ENCODE measurements at regions not wholly inside any gene's neighbourhood (a gene's known extent, or its start where the extent isn't known, plus 50 kb on each side); places are given as distances from the start of the nearest gene placed in this dataset.
"Not testable (repeated sequence)": the region's sequence is repeated elsewhere in the genome, so short reads cannot be mapped to it uniquely, and the experiment has no call there.

DNA sequence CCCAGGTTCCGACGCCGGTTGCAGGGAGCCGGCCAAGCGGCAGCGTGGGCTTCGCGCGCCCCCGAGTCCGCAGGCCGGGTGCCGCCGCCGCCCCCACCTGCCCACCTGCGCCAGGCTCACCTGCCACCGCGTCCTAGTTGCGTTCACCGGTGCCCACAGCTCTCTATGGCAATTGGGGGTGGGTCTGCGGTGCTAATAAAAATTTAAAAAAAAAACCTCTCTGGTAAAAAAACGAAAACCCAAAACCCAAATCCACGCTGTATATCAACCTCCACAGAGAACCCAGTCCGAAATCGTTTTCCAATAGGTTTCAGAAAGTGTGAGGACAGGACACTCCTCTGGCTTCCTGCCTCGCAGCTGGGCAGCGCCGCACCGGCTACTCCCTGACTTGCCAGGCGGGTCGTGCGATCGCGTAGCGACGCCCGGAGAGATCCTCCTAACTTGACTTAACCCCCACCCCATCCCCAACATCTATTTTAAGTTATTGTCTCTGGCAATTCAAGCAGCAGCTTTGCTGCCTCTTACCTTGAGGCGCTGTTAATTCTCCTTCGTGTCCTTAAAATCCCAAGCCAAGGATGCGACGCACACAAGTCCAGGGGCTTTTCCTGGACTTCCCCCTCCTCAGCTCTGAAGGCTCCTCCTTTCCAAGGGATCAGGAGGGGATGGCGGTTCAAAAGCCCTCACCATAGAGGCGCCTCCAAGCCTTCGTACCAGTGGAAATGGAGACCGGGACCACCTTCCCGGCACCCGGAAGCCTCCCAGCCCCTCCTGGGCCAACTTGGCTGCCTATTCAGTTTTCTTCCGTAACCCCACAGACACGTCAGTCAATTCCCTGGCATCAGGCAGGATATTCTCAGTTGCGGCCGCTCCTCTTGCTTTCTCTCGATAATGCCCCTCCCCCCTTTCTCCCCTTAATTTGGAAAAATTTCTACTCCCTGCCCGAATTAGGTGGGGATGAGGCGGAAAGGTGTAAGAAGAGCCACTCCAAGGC is 1639.4 kb upstream of the C9orf72 start:
- no peak for ATAC-seq
- intact Hi-C loops (cut with DNase I) = no loop called here
- DNase-seq (ENCODE audit: missing footprints) = no peak

DNA sequence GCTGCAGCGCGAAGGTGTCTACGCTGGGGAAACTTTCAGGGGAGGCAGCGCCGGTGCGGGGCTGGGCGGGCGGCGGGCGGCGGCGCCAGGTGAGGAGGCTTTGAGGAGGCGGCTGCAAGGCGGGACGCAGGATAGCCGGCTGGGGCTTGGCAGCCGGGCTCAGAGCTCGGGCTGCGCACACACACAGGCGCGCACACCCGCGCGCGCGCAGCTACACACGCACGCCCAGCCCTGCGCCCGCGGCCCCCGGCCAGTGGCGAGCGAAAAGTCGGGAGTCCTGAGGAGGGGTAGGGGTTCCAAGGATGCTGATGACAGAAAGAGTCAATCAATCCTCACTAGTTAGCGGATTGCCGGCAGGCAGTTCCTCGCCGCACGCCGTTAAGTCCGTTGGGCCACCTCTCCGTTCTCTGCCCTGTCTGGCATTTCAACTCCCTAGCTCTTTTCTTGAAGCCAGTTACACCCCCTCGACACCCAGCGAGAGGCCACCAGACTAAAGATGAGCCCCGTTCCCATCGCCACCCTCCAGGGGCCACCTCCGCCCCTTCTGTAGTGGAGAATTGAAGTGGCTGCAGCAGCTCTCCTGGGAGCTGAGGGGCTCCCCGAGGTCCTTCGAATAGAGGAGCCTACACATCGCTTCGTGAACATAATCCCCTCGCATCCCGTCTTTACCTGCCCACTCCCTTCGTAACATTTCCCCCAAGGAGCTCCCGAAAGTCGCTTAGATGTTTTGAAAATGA is 1640.3 kb upstream of the C9orf72 start, which contains the start of gene LINGO2:
LINGO2 (minus strand) TSS at position 185 of the 737 bp plus-strand sequence.
- no peak for ATAC-seq
- intact Hi-C loops (cut with DNase I) = no loop called here
- no peak for DNase-seq (ENCODE audit: missing footprints)

DNA sequence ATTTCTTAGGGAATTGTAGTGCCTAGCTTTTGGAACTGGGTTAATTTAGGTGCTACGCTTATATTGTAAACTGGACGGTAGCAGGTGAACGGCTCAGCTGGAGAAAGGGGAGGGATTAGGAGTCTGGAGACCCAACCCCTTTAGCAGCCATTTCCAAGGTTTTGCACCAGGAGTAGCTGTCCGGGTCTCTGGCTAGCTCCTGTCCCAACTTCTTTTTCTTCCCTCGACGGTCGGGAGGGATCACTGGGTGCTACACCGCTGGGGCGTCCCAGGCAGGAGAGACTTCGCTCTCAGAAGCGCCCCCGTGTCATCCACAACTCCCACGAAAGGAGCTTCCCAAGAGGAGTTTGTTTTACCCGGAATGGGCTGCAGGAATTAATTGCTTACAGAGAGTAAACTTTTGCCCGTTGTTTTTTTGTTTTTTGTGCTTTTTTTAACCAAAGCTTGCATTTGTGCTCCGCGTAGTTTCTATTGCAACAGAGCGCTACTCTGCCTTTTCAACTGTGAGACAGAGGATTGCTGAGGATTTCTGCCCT is 1640.9 kb upstream of the C9orf72 start:
- intact Hi-C loops (cut with DNase I) = no loop called here
- ATAC-seq (no peak), DNase-seq (ENCODE audit: missing footprints) (no peak)

DNA sequence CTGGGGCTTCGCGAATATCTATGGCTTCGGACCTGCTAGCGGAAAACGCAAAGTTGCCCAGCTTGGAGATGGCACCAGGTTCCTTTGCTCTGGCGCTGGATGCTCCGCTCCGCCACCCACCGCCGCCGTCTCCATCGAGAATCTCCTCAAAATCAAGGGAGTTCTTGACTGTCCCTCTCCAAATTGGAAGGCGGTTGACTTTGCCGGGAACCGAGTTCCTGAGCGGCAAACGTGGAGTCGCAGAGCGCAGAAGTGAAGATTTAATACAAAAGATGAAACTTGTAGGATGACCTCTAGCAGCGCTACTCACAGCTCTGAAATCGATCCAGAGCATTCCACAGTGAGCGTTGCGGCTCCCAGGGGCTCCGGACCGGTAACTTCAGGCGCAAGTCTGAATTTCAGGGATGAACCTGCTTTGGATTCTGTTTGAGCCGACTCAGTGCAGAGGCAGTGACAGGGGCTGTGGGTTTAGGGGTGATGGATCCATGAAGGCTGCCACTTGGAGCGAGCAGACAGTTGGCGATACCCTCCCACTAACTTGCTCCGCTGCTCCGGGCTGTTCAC is 1641.5 kb upstream of the C9orf72 start:
- intact Hi-C loops (cut with DNase I) = no loop called here
- DNase-seq (ENCODE audit: missing footprints) = no peak
- no peak for ATAC-seq

DNA sequence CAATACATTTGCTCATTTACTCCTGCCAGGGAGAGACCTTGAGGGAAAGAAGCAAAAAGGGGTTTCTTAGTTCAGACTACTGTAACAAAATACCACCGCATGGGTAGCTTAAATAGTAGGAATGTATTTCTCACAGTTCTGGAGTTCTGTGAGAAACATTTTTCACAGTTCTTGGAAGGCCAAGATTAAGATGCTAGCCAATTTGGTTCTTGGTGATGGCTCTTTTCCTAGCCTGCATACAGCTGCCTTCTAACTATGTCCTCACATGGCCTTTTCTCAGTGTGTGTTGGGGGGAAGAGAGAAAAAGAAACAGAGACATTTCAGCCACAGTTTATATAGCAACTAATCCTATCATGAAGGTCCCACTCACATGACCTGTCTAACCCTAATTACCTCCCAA is 1644.7 kb upstream of the C9orf72 start:
- DNase-seq (ENCODE audit: missing footprints) = no peak
- no peak for ATAC-seq
- intact Hi-C loops (cut with DNase I) = no loop called here

DNA sequence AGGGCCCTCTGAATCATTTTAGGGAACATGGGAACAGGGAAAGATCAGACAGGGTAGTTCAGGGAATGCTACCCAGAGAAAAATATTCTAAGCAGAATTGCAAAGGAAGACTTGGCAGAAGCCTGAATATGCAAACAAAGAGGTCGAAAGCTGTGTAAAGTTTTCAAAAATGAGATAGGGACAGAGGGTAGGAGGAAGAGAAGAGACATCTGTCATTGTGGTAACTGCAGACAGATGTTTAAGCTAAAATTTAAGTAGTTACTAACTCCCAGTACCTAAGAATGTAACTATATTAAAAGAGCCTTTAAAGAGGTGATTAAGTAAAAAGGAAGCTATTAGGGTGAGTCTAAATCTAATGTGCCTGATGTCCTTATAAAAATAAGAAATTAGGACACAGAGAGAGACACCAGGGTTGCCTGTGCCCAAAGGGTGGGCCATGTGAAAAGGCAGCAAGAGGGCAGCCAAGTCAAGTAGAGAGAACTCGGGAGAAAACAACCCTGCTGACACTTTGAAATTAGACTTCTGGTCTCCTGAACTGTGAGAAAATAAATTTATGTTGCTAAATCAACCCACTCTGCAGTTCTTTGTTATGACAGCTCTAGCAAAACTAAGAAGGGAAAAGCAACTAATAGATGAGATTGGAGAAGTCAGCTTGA is 1647.4 kb upstream of the C9orf72 start:
- DNase-seq (ENCODE audit: missing footprints) (no peak), ATAC-seq (no peak)
- intact Hi-C loops (cut with DNase I) = no loop called here

DNA sequence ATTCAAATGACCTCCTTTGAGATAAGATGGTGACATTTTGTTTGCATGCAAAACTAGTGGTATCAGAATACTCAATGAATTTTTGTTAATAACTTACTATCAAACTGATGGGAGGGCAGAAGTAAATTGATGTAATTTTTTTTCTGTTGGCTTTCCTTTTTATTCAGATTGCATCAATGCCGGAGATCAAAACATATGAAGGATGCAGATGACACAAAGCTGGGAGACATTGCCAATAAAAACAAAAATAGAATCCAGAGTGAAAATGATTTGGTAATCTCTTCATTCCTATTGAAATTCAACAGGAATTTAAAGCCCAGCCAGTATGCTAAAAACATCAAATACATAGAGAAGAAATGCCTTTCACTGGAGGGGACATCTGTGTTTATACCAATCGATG is 1655.3 kb upstream of the C9orf72 start:
- ATAC-seq (no peak), DNase-seq (ENCODE audit: missing footprints) (no peak)
- intact Hi-C loops (cut with DNase I) = no loop called here

DNA sequence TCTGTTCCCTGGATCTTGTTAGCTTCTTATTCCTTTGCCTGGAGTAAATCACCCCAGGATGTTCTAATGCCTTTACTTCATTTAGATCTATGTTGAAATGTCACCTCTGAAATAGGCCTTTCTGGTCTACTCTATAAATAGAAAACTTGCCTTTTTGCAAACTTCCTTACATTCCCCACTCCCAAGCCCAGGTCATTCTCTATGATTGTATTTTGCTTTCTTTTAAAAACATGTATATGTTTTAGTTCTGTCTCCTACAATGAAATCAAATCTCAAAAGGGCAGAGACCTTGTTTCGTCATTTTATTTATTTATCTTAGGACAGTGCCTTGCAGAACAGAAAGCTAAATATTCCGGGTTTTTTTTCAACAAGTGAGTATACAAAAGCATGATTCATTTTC is 1657.7 kb upstream of the C9orf72 start:
- intact Hi-C loops (cut with DNase I) = no loop called here
- DNase-seq (ENCODE audit: missing footprints) (no peak), ATAC-seq (no peak)

DNA sequence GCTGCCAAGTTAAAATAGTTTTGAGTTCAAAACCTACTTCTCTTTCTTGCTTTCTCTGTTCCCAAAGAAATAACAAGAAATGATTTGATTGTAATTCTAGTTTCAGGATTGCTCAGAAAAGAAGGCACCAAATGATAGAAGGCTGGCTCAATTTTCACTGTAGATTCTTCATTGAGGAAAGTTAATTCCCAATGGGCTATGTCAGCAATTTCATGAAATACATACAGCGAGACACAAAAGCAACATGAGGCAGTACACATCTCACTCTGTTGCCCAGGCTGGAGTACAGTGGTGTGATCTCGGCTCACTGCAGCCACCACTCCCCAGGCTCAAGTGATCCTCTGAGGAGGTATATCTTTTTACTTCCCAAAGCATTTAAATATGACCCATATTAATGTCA is 1659.9 kb upstream of the C9orf72 start:
- intact Hi-C loops (cut with DNase I) = no loop called here
- ATAC-seq = no peak
- no peak for DNase-seq (ENCODE audit: missing footprints)

DNA sequence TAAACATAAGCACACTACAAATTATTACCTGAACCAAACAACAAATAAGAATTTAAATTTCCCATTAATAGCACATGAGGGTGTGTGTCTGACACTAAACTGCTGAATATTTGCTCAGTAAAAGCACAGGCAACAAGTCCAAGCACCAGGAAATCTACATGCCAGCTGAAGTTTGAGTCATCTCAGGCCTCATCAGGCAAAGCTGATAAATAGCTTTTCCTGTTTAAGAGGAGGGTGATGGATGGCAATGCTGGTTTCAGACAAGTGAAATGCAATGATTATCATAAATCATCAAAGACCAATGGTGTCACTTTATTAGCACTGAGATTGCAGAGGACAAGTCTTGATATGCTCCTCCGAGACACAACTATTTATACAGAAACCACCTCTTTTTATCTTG is 1668.0 kb upstream of the C9orf72 start:
- ATAC-seq (no peak), DNase-seq (ENCODE audit: missing footprints) (no peak)
- intact Hi-C loops (cut with DNase I) = no loop called here

DNA sequence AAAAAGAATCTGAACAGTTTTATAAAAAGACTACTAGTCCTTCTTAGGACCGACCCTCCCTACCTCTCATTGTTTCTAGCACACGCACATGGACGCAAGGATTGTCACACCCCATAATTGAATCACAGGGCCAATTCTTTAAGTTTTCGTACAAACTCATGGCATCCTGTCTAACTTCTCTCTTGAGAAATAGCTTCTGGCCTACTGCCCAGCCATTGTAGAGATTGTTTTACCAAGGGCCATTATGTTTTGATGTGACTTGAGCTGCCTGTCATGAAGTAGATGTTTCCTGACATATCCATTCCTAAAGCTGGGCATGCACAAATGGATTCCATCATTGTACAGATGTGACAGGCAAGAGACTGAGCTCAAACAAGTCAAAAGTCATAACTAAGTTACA is 1672.1 kb upstream of the C9orf72 start:
- ATAC-seq (no peak), DNase-seq (ENCODE audit: missing footprints) (no peak)
- intact Hi-C loops (cut with DNase I) = no loop called here

DNA sequence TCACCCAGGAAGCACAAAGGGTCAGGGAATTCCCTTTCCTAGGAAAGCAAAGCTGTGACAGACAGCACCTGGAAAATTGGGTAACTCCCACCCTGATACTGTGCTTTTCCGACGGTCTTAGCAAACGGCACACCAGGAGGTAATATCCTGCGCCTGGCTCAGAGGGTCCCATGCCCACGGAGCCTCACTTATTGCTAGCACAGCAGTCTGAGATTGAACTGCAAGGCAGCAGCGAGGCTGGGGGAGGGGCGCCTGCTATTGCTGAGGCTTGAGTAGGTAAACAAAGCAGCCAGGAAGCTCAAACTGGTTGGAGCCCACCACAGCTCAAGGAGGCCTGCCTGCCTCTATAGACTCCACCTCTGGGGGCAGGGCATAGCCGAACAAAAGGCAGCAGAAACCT is 1697.1 kb upstream of the C9orf72 start:
- DNase-seq (ENCODE audit: missing footprints); ATAC-seq; intact Hi-C loops (cut with DNase I): not testable (repeated sequence)

DNA sequence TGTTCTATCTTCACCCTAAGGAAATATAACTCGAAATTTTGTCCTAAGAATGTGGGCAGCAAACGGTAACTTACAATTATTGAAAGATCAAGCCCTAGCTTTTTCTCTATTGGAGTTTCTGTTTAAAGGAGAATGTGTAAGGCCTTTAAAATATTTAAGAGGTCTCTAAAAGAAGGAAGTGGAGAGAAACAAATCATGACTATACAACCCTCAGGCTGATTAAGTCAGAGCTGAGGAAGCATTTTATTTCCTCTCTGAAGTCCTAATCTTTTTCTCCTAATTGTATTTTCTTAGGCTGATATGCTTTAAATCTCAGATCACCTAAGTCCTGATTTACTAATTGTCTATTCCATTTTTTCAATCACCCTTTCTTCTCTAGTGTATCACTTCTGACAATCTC is 1708.8 kb upstream of the C9orf72 start:
- ATAC-seq = no peak
- intact Hi-C loops (cut with DNase I) = no loop called here
- no peak for DNase-seq (ENCODE audit: missing footprints)

DNA sequence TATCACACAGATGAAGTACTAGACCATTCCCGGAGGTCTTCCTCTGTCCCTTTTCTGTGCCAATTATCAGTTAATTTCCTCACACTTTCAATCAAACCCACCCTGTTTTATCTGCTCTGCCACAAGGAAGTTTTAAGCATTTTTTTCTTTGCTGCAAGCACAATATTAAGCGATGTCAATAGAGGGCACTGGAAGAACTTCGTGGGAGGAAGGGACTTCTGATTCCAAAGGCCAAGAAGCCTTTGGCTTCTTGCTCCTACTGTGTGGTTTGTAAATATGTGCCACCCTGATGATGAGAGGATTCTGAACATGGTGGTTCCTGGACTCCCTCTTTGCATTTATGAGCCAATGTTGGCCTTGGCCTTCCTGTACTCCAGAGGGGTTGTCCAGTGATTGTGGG is 1712.5 kb upstream of the C9orf72 start:
- no peak for DNase-seq (ENCODE audit: missing footprints)
- intact Hi-C loops (cut with DNase I) = no loop called here
- ATAC-seq = no peak

DNA sequence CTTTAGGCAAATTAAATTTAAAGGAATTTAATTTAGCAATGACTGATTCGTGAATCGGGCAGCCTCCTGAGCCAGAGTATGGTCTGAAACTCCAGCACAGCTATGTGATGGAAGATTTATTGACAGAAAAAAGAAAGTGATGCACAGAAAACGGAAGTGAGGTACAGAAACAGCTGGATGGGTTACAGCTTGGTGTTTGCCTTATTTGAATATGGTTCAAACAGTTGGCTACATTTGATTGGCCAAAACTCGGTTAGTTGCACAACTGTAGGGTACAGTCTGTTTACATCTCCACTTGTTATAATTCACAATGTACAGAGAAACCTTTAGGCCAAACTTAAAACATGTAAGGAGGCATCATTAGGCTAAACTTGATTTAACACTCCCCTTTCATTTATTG is 1716.1 kb upstream of the C9orf72 start:
- ATAC-seq (no peak), DNase-seq (ENCODE audit: missing footprints) (no peak)
- intact Hi-C loops (cut with DNase I) = no loop called here

DNA sequence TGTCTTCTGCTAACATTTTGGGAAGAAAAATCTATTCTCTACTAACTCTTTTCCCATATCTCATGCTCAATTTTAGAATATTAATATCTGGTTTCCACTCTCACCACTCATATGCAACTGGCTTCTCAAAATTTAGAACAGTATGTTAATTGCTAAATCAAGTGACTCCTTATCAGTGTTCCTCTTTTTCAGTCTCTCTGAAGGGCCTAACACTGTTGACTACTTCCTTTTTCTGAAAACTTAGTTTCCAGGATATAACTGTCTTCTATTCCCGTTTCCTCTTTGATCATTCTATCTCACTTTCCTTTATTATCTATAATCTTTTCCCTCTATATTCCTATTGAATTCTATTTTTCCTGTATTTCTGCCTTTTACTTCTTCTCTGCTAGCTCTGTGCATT is 1717.2 kb upstream of the C9orf72 start:
- intact Hi-C loops (cut with DNase I) = no loop called here
- ATAC-seq = no peak
- no peak for DNase-seq (ENCODE audit: missing footprints)

DNA sequence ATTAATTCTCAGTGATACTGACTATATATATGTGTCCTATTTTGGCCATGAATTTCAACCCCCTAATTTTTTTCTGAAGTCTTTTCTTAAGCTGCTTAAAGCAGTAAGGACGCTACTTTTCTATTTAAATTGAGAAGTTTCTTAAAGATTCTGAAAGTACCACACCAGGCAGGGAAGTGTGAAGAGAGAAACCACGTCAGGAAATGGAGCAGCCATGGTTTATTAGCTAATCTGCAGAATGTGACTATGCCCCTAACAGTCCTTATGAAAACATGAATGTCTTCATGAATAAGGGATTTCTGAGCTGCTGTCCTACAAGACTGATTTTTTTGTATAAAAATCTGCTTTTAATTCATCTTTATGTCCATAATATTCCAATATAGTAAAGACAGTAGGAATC is 1724.3 kb upstream of the C9orf72 start:
- no peak for ATAC-seq
- intact Hi-C loops (cut with DNase I) = no loop called here
- no peak for DNase-seq (ENCODE audit: missing footprints)

DNA sequence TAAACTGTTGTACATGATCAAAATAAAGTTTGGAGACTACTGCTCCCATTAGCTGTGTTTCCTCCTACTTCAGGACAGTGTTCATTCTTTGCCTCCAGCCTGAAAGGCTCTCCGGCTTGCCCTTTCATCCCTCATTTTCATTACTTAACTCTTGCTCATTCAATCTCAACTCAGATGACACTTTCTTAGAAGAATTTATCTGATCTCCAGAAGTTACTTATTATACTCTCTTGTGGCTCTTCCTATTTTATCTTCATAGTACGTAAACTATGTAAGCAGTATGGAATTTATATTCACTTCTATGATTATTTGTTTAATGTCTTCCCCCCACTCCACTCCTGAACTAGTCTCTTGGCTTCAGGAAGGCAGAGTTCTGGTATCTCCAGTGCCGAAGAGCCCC is 1737.9 kb upstream of the C9orf72 start:
- intact Hi-C loops (cut with DNase I) = no loop called here

DNA sequence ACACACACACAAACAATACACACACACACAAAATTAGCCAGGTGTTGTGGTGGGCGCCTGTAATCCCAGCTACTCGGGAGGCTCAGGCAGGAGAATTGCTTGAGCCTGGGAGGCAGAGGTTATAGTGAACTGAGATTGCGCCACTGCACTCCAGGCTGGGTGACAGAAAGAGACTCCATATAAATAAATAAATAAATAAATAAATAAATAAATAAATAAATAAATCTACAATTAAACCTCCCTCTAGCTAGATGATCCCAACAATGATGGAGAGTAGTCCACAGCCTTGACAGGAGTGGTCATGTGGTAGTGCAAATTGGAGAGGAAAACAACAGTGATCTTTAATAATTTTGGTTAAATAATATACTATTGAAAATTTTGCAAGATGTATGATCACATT is 1739.0 kb upstream of the C9orf72 start:
- no peak for DNase-seq (ENCODE audit: missing footprints)
- no peak for ATAC-seq
- intact Hi-C loops (cut with DNase I) = no loop called here

More for the DNA sequence above, 1737.9 kb upstream of the C9orf72 start:
- DNase-seq (ENCODE audit: missing footprints) = no peak
- ATAC-seq = no peak

Measured in Right ventricle myocardium inferior (tissue), 1 donor.